Gastrocnemius medialis (tissue), 4 donors: ENCODE measurements at regions not wholly inside any gene's neighbourhood (a gene's known extent, or its start where the extent isn't known, plus 50 kb on each side); places are given as distances from the start of the nearest gene placed in this dataset.

Experiments
- CTCF ChIP-seq, 5 experiments: fragments of 450-650 bp in 3 of 5; fragments of 200-600 bp in 2 of 5; sonication (generic) in 2 of 5; IDR thresholded peaks in 4 of 5; conservative IDR thresholded peaks in 1 of 5; 1 replicate in 4 of 5; 2 replicates in 1 of 5; pipeline ENCODE4 v1.5.1; 2016 to 2019; ENCODE audit warnings: antibody characterized with exemption in 5 of 5, mild to moderate bottlenecking in 3 of 5, moderate library complexity in 3 of 5
- POLR2A ChIP-seq, 2 donors: fragments of 450-650 bp; IDR thresholded peaks; one replicate each; pipeline ENCODE4 v1.6.1; 2017; ENCODE audit warnings: antibody characterized with exemption in 2 of 2, mild to moderate bottlenecking in 2 of 2, moderate library complexity in 2 of 2

- TF ChIP-seq CTCF (IDR thresholded peaks at IDR 0.05 in 4 of 5, conservative IDR thresholded peaks at IDR 0.05 in 1 of 5): no peak
- TF ChIP-seq POLR2A (IDR thresholded peaks at IDR 0.05): no peak
Measured at GRCh38 chr2:19725392-19725791, 176.4 kb downstream of the TTC32 start.
